MCF 10A (cell line): ENCODE measurements at regions not wholly inside any gene's neighbourhood (a gene's known extent, or its start where the extent isn't known, plus 50 kb on each side); places are given as distances from the start of the nearest gene placed in this dataset.
"Not testable (repeated sequence)": the region's sequence is repeated elsewhere in the genome, so short reads cannot be mapped to it uniquely, and the experiment has no call there.

ENCODE experiments used
- BruUV-seq: library from RNA; stranded (reverse); fragments of 400-500 nt; replicated peaks from 2 replicates; lab custom pipeline; 2021; lab: Mats Ljungman, UMichigan
- CTCF ChIA-PET: fragments of 300-600 bp; sonication (Branson Sonifier 250); formaldehyde crosslinking; extraction: SDS; loops from one replicate; lab custom pipeline; 2021; ENCODE audit warnings: antibody characterized with exemption, inconsistent platforms; lab: Yijun Ruan, JAX
- POLR2A ChIA-PET: fragments of 300-600, 350-650 bp; sonication (Branson Sonifier 250); formaldehyde crosslinking; extraction: SDS; loops from one replicate; lab custom pipeline; 2020; ENCODE audit warnings: antibody characterized with exemption, inconsistent platforms; lab: Yijun Ruan, JAX
- DNase-seq: peaks from one replicate; pipeline ENCODE4 v3.0.0-alpha.2; 2018; ENCODE audit not compliant: unreplicated experiment
- H3K27ac Mint-ChIP-seq: one replicate; pipeline ENCODE4 v1.8.0; 2022; ENCODE audit warnings: mild to moderate bottlenecking, low read depth, mixed read lengths; ENCODE audit not compliant: unreplicated experiment
- H3K27me3 Mint-ChIP-seq: one replicate; pipeline ENCODE4 v1.8.0; 2022; ENCODE audit warnings: mixed read lengths; ENCODE audit not compliant: insufficient read depth, unreplicated experiment
- H3K36me3 Mint-ChIP-seq: one replicate; pipeline ENCODE4 v1.8.0; 2022; ENCODE audit warnings: mild to moderate bottlenecking, moderate library complexity, mixed read lengths; ENCODE audit not compliant: insufficient read depth, unreplicated experiment
- H3K4me1 Mint-ChIP-seq: one replicate; pipeline ENCODE4 v1.8.0; 2022; ENCODE audit warnings: mixed read lengths; ENCODE audit not compliant: insufficient read depth, unreplicated experiment
- H3K4me3 Mint-ChIP-seq: one replicate; pipeline ENCODE4 v1.8.0; 2022; ENCODE audit warnings: mild to moderate bottlenecking, moderate library complexity, mixed read lengths; ENCODE audit not compliant: unreplicated experiment
- H3K9me3 Mint-ChIP-seq: one replicate; pipeline ENCODE4 v1.8.0; 2022; ENCODE audit warnings: mixed read lengths; ENCODE audit not compliant: unreplicated experiment
- intact Hi-C: fragments of 100-400 bp; cut with micrococcal nuclease; formaldehyde crosslinking; loops from 2 replicates; pipeline ENCODE4 v1.14.1; 2022
- TF ChIP-seq, protein P1 (sequence below): fragments of 200-600 bp; IDR thresholded peaks from one replicate; pipeline ENCODE4 v1.8.0; 2022; ENCODE audit warnings: antibody characterized with exemption, mild to moderate bottlenecking; ENCODE audit not compliant: unreplicated experiment

DNA sequence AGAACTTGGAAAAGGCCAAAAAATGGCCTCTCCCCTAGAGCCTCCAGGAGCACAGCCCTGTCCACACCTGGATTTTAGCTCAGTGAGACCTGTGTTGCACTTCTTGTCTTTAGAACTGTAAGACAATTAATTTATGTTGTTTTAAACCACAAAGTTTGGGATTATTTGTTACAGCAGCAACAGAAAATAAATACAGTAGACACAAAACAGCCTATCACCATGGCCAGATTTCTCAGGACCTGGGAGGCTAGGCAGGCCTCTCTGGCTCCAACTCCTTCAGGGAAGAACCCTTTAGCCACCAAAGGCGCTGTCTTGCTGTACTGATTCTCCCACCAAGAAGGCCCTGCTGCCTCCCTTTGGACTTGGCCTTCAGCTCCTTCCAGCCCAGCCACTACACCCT is 54.1 kb upstream of the PSAP start:
- ChIA-PET POLR2A (interaction anchor here (1.2 kb wide), 1 partner anchor 22 kb away, joined by 3 read pairs; no protein-coding TSS in a partner anchor), CTCF (interaction anchor here (3.1 kb wide), 1 partner anchor 9 kb away, joined by 14 read pairs; no protein-coding TSS in a partner anchor)
- DNase-seq = no peak
- Mint-ChIP-seq H3K27ac (no peak overlapping the region), H3K27me3 (no peaks in the 10 kb centered on the region), H3K9me3 (no peaks in the 10 kb centered on the region), H3K4me3 (no peak overlapping the region), H3K36me3 (no peaks in the 10 kb centered on the region), H3K4me1 (no peaks in the 10 kb centered on the region)
- BruUV-seq = no TSS peak
- intact Hi-C loops = no loop called here
- TF ChIP-seq, protein P1, sequence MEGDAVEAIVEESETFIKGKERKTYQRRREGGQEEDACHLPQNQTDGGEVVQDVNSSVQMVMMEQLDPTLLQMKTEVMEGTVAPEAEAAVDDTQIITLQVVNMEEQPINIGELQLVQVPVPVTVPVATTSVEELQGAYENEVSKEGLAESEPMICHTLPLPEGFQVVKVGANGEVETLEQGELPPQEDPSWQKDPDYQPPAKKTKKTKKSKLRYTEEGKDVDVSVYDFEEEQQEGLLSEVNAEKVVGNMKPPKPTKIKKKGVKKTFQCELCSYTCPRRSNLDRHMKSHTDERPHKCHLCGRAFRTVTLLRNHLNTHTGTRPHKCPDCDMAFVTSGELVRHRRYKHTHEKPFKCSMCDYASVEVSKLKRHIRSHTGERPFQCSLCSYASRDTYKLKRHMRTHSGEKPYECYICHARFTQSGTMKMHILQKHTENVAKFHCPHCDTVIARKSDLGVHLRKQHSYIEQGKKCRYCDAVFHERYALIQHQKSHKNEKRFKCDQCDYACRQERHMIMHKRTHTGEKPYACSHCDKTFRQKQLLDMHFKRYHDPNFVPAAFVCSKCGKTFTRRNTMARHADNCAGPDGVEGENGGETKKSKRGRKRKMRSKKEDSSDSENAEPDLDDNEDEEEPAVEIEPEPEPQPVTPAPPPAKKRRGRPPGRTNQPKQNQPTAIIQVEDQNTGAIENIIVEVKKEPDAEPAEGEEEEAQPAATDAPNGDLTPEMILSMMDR = no peak

DNA sequence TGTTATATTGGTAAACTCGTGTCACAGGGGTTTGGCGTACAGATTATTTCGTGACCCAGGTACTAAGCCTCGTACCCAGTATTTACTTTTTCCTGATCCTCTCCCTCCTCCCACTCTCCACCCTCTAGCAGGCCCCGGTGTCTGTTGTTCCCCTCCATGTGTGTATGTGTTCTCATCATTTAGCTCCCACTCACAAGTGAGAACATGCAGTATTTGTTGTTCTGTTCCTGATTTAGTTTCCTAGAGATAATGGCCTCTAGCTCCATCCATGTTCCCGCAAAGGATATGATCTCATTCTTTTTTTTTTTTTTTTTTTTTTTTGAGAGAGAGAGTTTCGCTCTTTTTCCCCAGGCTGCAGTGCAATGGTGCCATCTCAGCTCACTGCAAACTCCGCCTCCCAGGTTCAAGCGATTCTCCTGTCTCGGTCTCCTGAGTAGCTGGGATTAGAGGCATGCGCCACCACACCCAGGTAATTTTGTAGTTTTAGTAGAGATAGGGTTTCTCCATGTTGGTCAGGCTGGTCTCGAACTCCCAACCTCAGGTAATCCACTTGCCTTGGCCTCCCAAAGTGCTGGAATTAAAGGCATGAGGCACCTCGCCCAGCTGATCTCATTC is 52.7 kb upstream of the PSAP start:
- intact Hi-C loops, H3K36me3 Mint-ChIP-seq, H3K27me3 Mint-ChIP-seq, H3K4me3 Mint-ChIP-seq, H3K4me1 Mint-ChIP-seq, DNase-seq, H3K27ac Mint-ChIP-seq, H3K9me3 Mint-ChIP-seq, BruUV-seq: not testable (repeated sequence)
- POLR2A ChIA-PET = interaction anchor here (0.8 to 1.2 kb wide), 2 partner anchors 13 to 21 kb away, joined by 3 to 4 read pairs; no protein-coding TSS in a partner anchor
- CTCF ChIA-PET = interaction anchor here (0.6 to 1.3 kb wide), 10 partner anchors 8 to 521 kb away, joined by 3 to 5 read pairs (median 3); partner anchors contain the start of gene VSIR

DNA sequence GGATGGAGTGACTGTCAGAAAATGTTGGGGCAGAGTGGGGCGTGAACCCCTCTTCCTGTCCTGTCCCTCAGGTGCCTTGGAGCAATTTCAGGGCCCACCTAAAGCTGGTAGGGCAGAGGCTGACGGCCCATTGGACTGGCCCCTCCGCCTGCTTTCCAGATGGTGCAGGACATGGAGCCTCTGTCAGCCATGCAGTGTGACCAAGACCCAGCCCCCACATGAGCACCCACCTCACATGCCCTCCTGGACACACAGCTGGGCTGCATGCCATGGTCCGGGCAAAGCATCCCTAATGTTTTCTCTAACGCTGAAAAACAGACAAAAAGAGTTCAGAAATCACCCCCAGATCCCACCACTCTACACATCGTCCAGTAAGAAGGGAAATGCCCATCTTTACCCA is 51.3 kb upstream of the PSAP start:
- BruUV-seq = no TSS peak
- no peaks in the 10 kb centered on the region for H3K36me3 Mint-ChIP-seq
- H3K4me1 Mint-ChIP-seq = no peaks in the 10 kb centered on the region
- ChIA-PET CTCF (interaction anchor here (0.6 kb wide), 1 partner anchor 50 kb away, joined by 4 read pairs; no protein-coding TSS in a partner anchor), POLR2A (no interaction called here)
- DNase-seq = no peak
- no peaks in the 10 kb centered on the region for H3K27me3 Mint-ChIP-seq
- no peak overlapping the region for H3K4me3 Mint-ChIP-seq
- intact Hi-C loops = no loop called here
- no peaks in the 10 kb centered on the region for H3K9me3 Mint-ChIP-seq
- no peak overlapping the region for H3K27ac Mint-ChIP-seq
- TF ChIP-seq, protein P1 = no peak
